RCC 7860 (cell line): ENCODE measurements at regions not wholly inside any gene's neighbourhood (a gene's known extent, or its start where the extent isn't known, plus 50 kb on each side); places are given as distances from the start of the nearest gene placed in this dataset.
A peak's percentile ranks its signal among the peaks of the same experiment; 100 is the strongest.
"Not testable (repeated sequence)": the region's sequence is repeated elsewhere in the genome, so short reads cannot be mapped to it uniquely, and the experiment has no call there.

ENCODE experiments used
- DNase-seq: peaks from one replicate; pipeline ENCODE4 v3.0.0-alpha.2; 2015; ENCODE audit warnings: low spot score
- FAIRE-seq: peaks from 2 replicates; lab custom pipeline; 2012; peaks lifted over from hg19 to GRCh38; lab: Jason Lieb, UNC

DNA sequence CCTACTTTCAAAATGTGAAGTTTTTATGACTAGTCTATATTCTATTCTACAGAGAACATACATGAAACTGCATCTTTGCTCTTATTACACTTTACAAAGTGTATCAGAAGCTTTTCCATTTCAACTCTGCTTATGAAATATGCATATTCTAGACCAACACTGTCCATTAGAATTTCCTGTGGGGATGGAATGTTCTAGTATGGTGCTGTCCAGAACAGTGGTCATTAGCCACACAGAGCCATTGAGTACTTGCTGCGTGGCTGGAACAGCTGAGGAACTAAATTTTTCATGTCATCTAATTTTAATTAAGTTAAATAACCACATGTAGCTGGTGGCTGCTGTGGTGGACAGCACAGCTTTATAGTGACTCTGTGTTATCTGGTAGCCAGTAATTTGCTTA, 105.9 kb upstream of the PDE10A start:
- no peak for DNase-seq
- FAIRE-seq = no peak

DNA sequence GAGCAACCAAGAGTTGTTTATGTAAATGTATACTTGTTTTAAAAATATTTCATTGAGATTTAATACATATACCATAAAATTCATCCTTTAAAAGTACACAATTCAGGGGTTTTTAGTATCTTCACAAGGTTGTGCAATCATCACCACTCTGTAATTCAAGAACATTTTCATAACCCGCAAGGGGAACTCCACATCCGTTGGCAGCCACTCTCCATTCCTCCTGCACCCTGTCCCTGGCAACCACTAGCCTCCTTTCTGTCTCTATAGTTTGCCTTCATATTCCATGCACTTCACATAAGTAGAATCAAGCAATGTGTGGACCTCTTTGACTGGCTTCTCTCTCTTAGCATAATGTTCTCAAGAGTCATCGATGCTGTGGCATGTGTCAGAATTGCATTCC, 104.2 kb upstream of the PDE10A start:
- DNase-seq (no peak), FAIRE-seq (no peak)

DNA sequence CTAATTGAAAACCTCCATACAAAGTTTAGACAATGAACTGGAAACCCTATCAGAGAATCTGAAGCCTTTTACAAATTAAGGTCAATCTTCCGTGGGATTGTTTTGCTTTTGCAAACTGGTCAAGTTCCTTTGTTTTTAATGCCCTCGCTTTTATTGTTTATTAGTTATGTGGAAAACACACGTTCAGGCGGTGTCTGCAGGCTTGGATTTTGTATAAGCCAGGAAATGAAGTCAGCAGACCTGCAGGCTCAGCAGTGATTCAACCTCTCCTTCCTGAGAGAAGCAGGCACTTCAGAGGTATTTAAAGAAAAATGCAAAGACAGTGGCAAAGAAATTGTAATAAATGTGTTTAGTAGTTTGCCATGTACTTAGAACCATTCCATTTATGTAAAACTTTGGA, 103.4 kb upstream of the PDE10A start:
- peak; percentile 8 for FAIRE-seq
- DNase-seq = peak; percentile 14

DNA sequence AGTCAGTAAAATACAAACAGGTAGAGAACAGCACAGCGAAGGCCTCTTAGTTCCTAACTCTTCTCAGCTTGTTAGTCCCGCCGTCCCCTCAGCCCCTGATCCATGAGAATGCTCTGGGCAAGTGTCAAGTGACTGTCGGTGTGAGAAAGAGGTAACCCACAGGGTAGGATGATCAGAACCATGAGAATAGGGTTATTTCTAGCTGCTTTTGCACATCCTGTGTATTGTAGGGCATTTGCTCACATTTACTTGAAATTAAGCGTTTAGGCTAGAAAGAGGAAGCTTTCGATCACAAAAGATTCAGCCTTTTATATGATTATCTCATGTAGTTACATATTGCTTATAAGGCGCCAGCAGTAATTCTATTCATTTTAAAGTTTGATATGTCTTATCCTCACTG, 103.0 kb upstream of the PDE10A start:
- DNase-seq = no peak
- no peak for FAIRE-seq

DNA sequence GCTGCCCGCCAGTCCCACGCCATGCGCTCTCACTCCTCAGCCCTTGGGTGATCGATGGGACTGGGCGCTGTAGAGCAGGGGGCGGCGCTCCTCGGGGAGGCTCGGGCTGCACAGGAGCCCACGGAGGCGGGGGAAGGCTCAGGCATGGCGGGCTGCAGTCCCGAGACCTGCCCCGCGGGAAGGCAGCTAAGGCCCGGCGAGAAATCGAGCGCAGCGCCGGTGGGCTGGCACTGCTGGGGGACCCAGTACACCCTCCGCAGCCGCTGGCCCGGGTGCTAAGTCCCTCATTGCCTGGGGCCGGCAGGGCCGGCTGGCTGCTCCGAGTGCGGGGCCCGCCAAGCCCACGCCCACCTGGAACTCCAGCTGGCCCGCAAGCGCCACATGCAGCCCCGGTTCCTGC, 102.2 kb upstream of the PDE10A start:
- FAIRE-seq, DNase-seq: not testable (repeated sequence)

DNA sequence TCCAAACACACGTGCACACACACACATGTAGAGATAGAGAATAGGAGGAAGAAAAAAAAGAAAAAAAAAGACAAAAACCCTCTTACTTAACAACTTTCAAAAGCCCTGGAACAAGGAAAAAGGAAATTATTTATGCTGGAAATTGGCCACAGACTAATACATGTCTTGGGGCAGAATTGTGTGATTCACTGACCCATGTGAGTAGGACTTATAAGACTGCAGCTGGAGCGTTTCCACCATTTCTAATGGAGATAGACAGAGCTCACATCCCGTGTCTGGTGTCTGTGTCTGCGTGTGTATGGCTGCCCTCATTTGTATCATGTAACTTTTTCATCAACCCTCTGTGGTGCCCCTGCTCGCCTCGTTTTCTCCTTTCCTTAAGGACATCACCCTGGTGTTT, 99.8 kb upstream of the PDE10A start:
- FAIRE-seq (no peak), DNase-seq (no peak)

DNA sequence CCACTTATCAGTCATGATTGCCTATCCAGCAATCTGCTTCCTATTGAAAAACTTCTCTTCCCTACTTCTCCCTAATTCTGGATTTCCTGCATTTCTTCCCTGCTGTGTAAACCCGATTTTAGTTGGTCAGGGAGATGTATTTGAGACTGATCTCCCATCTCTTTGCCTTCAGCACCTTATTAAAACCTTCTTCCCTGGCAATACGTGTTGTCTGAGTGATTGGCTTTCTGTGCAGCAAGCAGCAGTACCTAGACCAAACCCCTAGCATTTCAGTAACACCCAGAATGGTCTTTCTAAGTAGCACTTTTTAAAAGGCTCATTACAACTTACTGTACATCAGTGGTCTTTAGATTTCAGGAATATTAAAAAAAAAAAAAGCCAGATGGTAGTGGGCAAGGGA, 99.1 kb upstream of the PDE10A start:
- FAIRE-seq (no peak), DNase-seq (no peak)

DNA sequence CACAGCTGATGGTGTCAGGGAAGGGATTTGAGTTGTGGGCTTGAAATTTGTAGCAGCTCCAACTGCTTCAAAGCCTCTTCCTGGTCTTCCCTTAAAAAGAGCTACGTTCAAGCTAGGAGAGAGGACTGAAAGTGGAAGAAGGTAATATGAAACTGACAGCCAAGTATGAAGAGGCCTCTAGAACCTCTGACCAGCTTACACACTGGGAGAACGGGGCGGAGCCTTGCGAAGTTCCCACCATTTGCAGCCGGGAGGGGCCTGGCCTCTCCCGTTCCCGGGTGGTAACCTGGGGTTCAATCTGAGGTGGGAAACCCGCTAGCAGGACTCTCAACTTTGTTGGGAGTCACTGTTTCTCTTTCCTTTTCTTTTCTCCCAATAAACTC, 97.8 kb upstream of the PDE10A start:
- no peak for FAIRE-seq
- no peak for DNase-seq

DNA sequence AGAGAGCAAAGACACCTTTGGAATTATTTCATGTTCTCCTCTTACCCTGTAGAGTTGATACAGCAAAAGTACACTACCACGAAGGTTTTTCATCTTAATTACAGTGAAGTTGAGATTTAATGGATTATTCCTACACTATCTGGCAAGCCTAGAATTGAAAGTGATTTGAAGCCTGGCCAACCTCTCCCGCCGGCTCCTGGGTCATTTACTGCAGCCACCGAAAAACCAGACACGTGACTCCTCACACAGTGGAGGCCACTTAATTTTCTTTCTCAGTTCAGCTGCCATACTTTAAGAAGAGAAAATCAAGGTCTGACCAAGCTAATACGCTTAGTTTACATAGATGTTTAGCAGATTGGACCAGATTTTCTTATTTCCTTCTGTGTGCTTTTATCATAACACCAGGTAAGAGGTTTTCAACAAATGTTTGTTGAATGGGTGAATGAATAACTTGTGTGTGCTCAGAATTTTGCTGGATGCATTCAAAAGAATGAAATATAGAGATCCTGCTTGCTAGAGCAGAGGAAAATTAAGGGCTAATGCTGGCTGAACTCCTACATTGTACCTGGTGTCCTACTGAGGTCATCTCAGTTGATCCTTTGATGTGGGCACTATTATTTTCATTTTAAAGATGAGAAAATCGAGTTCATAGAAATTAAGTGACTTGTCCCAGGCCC, 97.2 kb upstream of the PDE10A start:
- DNase-seq (no peak), FAIRE-seq (no peak)

DNA sequence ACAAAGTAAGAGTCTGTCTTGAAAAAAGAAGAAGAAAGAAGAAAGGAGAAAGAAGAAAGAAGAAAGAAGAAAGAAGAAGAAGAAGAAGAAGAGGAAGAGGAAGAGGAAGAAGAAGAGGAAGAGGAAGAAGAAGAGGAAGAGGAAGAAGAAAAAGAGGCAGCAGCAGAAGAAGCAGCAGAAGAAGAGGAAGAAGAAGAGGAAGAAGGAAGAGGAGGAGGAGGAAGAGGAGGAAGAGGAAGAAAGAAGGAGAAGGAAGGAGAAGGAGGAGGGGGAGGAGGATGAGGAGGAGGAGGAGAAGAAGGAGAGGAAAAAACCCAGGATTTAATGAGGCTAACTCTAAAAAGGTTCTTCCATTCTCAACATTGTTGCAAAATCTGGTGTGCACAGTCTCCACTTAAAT, 95.4 kb upstream of the PDE10A start:
- DNase-seq (no peak), FAIRE-seq (no peak)

DNA sequence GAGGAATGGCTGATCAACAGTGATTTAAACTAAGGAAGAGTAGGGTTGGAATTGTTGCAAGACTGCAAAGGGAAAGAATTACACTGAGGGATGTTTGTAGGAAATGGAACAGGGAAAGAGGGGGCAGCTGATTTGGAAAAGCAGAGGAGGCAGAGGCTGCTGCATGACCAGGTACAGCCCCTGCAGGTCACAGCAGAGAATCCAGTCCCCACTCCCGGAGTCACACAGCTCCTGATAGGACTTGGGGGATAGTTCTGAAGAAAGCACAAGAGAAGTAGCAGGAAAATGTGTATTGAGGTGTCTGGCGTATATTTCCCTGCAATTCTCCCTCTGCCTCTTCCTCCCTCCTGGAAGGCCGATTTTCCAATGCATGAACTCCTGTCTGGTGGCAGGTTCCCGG, 92.5 kb upstream of the PDE10A start:
- DNase-seq = no peak
- no peak for FAIRE-seq

DNA sequence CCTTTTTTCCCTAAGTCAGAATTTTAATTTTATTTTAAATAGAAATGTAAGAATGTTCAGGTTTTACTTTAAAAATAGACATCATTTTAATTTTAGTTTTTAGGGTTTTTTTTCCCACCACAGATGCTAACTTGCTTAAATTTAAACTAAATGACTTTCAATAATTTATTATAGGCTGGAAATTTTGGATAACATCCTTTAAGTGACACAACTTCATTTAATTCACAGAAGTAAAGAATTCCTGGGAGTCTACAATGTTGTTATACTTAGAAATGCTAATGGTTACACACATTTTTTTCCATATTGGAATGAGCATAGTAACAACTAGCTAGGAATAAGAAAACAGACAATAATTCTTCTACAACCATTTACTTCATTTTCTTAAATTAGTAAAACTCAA, 90.5 kb upstream of the PDE10A start:
- DNase-seq (no peak), FAIRE-seq (no peak)

DNA sequence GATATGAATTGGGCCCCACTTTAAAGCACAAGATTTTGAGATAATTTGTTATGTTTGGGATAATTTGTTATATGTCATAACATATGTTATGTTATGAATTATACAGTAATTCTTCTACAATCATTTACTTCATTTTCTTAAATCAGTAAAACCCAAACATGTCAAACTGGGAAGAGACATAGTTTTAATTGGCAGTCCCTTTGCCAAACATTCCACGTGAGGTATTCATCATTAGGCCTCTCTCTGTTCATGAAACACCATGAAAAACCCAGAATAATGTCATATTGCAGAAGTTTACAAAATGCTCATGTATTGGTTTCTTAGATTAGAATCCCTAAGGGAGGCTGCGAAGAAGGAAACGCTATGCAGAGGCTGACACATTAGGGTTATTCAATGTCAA, 89.4 kb upstream of the PDE10A start:
- FAIRE-seq (no peak), DNase-seq (no peak)

DNA sequence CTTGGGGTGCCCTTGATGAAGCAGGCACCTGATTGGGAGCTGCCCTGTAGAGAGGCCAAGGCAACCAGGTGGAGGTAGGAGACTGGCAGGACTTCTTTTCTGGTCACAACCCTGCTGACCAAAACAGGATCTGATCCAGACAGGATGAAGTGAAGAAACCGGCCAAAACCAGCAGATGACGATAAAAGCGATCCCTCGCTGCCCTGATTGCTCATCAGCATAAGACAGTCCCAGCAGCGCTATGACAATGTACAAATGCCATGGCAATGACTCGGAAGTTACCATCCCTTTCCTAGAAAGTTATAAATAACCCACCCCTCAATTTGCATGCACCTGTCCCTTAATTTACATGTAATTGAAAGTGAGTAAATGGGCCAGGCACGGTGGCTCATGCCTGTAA, 88.4 kb upstream of the PDE10A start:
- no peak for FAIRE-seq

DNA sequence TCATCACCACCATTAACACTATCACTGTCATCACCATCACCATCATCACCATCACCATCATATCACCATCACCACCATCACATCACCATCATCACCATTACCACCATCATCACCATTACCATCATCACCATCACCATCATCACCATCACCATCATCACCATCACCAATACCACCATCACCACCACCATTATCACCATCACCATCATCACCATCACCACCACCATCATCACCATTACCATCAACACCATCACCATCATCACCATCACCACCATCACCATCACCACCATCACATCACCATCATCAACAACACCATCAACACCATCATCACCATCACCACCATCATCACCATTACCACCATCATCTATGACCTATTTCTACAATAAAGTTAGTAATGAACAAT, 86.1 kb upstream of the PDE10A start:
- DNase-seq = no peak
- FAIRE-seq = no peak

More for the DNA sequence above, 88.4 kb upstream of the PDE10A start:
- DNase-seq = no peak

DNA sequence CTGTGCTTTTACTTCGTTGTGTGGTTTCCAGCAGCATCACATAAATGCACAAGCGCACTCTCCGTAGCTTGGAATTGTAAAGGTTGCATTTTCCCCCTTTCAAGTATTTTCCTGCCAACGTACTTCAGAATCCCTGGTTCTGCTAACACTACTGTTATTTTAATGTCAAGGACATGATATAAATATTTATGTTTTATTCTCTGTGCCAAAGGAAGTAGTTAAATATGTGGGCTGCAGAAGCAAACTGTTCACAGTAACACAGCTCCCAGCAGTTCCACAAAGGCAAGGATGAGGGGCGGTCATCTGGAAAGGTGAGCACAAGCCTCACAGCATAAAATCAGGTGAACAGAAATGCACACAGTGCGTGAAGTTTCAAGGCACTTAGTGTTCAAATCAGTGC, 85.3 kb upstream of the PDE10A start:
- DNase-seq (no peak), FAIRE-seq (no peak)

DNA sequence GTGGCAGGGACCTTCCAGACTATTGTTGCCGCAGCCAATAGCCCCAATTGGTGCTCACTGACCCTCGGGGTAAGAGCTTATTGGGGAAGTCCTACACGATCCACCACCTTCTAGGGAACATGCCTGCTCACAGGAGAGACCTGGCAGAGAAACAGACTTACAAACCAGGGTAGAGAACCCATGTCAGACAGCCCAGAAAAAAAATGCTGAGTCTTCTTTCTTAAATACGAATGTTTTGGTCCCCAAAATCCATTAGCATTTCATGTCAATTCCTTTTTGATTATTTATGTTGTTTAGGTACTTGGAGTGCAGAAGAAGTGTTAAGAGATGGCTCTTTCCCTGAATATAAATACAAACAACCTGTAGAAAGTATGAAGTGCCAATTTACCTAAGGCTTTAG, 84.9 kb upstream of the PDE10A start:
- no peak for FAIRE-seq
- DNase-seq = no peak

DNA sequence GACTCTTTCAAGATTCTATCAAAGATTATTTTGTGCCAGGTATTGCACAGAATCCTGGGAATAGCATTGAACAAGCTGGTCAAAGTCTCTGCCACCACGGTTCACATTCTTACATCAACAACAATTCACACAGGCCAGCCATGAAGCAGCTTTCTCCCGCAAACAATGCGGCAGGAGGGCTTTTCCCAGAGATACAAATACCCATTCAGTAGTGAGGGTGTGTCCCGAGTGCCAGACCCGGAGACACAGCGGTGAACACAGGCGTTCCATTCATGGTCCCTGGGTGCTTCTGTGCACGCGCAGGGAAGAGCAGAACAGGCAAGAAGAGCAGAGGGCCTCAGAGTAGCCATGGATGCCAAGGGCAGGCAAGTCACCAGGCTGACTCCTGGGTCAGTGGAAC, 83.3 kb upstream of the PDE10A start:
- FAIRE-seq (no peak), DNase-seq (no peak)

DNA sequence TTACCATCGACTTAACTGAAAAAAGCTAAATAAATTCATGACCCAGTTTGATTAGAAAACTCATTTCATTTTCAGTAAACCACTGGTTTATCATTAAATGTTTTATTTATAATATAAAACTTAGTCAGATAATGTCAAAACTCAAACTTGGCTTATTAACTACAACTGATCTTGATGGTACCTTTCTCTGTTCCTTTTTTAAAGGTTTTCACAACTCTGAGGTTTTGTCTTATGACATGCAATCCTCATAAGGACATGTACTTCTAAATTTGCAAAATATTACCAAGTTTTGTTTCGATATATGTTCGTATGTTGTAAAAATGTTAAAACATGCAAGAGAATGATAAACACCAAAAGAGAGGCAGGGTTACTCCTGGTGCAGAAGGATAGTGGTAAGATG, 82.5 kb upstream of the PDE10A start:
- DNase-seq = no peak
- no peak for FAIRE-seq

DNA sequence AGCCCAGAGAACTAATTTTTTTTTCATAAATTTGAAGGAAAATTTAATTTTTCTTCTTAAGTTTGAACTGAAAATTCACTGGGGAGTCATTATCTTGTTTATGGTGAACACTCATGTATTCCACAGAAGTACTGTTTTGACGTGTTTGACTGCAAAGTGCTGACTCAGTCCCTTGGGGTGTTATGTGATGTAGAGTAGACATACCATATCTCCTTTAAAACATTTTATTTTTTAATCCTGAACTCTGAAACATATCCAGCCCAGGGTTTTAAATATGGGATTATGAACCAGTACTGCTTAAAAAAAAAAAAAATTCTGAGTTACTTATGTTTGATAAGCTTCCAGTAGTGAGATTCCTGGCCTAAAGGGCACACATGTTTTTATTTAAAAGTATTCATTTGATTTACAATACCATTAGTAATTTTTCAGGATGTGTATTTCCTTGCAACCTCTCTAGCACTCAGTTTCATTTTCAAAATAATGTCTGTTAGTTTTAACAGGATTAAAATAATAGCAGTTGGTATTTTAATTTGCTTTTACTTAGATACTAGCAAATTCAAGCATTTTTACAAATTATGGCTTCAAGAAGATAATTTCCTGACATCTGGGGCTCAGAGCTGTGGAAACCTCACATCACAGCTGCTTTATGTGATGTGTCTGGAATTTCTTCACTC, 81.7 kb upstream of the PDE10A start:
- no peak for DNase-seq
- no peak for FAIRE-seq

DNA sequence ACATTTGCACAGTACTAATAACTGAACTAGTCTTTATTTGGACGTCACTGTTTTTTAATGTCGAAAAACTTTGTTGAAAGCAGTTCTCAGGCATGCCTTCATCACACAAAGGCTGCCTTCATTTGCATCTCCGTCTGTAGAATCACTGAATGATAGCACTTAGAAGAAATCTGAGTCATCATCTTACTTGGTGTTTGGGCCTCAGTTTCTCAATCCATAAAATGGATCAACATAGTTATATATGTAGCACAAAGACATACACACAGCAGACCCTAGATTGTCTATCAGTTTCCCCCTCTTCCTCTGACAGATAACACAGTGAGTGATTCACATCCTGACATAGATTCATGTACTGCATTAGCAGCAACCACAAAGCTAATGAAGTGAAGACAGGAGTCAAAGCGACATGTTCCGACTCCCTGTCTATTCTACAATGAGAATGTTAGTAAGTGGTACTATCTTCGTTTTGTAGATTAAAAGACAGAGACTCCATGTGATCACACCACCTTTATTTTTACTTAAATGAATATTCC, 80.4 kb upstream of the PDE10A start:
- DNase-seq = no peak
- no peak for FAIRE-seq

DNA sequence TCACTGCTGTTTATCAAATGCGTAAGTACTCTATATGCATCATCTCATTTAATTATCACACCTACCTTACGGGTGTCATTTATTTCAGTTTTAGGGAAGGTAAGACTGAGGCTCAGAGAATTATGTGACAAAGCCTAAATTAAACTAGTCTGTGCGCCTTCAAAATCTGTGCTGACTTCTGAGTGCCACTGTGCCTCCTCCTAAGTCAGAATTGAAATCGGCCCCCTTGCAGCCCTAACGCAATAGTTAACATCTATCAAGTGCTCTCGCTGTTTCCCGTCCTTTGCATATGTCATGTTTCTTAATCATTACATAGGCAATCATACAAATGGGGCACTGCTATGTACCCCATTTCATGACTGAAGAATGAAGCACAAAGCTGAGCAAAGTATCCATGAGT, 79.0 kb upstream of the PDE10A start:
- DNase-seq (no peak), FAIRE-seq (no peak)

DNA sequence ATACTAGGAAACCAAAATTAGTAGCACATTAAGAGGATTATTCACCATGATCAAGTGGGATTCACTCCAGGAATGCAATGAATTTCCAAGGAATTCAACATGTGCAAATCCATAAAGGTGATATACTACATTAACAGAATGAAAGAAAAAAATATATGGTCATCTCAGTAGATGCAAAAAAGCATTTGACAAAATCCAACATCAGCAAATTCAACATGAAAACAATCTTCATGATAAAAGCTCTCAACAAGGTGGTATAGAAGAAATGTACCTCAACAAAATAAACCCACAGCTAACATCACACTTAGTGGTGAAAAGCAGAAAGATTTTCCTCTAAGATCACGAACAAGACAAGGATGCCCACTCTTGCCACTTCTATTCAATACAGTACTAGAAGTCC, 74.4 kb upstream of the PDE10A start:
- FAIRE-seq = no peak
- no peak for DNase-seq
